ENCODE measurements at regions not wholly inside any gene's neighbourhood (a gene's known extent, or its start where the extent isn't known, plus 50 kb on each side); places are given as distances from the start of the nearest gene placed in this dataset.

GRCh38 chr11:119547511-119547910 lies 124.5 kb upstream of the THY1 start:
- TF ChIP-seq CTCF (conservative IDR thresholded peaks at IDR 0.05 in 1 of 2, IDR thresholded peaks at IDR 0.05 in 1 of 2; ENCODE audit: low read depth in 1 of 2, low read length in 2 of 2) (no peak), EZH2 (IDR thresholded peaks at IDR 0.05; ENCODE audit: low read length, missing control alignments) (no peak)

Data from fibroblast of lung (primary cell).